ENCODE measurements at regions not wholly inside any gene's neighbourhood (a gene's known extent, or its start where the extent isn't known, plus 50 kb on each side); places are given as distances from the start of the nearest gene placed in this dataset.
A peak's percentile ranks its signal among the peaks of the same experiment; 100 is the strongest.

- DNase-seq = no peak
- ATAC-seq = no peak
Observed at GRCh38 chr21:31409831-31410487, 65.9 kb upstream of the TIAM1 start.

- ATAC-seq = no peak
- DNase-seq = no peak
Observed at GRCh38 chr21:31408301-31409088, 64.4 kb upstream of the TIAM1 start.

GRCh38 chr21:31406510-31406909, 62.4 kb upstream of the TIAM1 start:
- no peak for DNase-seq
- peak; percentile 82 for ATAC-seq

GRCh38 chr21:31405604-31406003, 61.5 kb upstream of the TIAM1 start:
- DNase-seq = no peak
- ATAC-seq = no peak

GRCh38 chr21:31403596-31404333, 59.7 kb upstream of the TIAM1 start:
- ATAC-seq = no peak
- DNase-seq = no peak

- no peak for ATAC-seq
Observed at GRCh38 chr21:31399591-31399990, 55.5 kb upstream of the TIAM1 start.

GRCh38 chr21:31398574-31398973, 54.5 kb upstream of the TIAM1 start:
- DNase-seq (no peak), ATAC-seq (no peak)

More at GRCh38 chr21:31399591-31399990, 55.5 kb upstream of the TIAM1 start:
- DNase-seq = no peak

- peak; percentile 28 for ATAC-seq
- DNase-seq = peak; percentile 24
Observed at GRCh38 chr21:31397939-31398338, 53.9 kb upstream of the TIAM1 start.

GRCh38 chr21:31397515-31397926, 53.5 kb upstream of the TIAM1 start:
- no peak for ATAC-seq

GRCh38 chr21:31397030-31397429, 53.0 kb upstream of the TIAM1 start:
- no peak for ATAC-seq
- no peak for DNase-seq

More at GRCh38 chr21:31397515-31397926, 53.5 kb upstream of the TIAM1 start:
- DNase-seq = no peak

- ATAC-seq (no peak), DNase-seq (no peak)
Observed at GRCh38 chr21:31396399-31396798, 52.3 kb upstream of the TIAM1 start.

GRCh38 chr21:31395791-31396190, 51.7 kb upstream of the TIAM1 start:
- DNase-seq (no peak), ATAC-seq (no peak)

- no peak for ATAC-seq
Observed at GRCh38 chr21:31395268-31395667, 51.2 kb upstream of the TIAM1 start.

GRCh38 chr21:31394309-31394708, 50.2 kb upstream of the TIAM1 start:
- DNase-seq (no peak), ATAC-seq (peak; percentile 79)

More at GRCh38 chr21:31395268-31395667, 51.2 kb upstream of the TIAM1 start:
- no peak for DNase-seq
